ENCODE measurements at regions not wholly inside any gene's neighbourhood (a gene's known extent, or its start where the extent isn't known, plus 50 kb on each side); places are given as distances from the start of the nearest gene placed in this dataset.

DNA sequence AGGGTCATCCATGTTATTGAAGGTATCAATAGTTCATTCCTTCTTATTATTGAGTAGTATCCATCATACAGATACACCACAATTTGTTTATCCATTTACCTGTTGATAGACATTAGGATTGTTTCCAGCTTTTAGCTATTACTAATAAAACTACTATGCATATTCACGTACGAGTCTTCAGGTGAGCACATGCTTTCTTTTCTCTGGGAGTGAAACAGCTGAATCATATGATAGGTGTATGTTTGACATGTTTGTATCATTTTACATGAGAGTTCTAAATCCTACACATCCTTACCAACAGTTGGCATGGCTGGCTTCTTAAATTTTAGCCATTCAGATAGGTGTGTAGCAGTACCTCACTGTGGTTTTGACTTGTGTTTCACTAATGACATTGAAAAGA is 556.6 kb upstream of the DIPK2B start:
- TF ChIP-seq SREBF1 (IDR thresholded peaks at IDR 0.05; ENCODE audit: borderline replicate concordance, low read depth, low read length) (no peak), YY1 (IDR thresholded peaks at IDR 0.05; ENCODE audit: borderline replicate concordance in 1 of 3, control insufficient read depth in 1 of 3, extremely low read depth in 1 of 3, insufficient read depth in 3 of 3, insufficient read length in 1 of 3, insufficient replicate concordance in 2 of 3, low read depth in 1 of 3, low read length in 2 of 3) (no peak), MYNN (IDR thresholded peaks at IDR 0.05) (no peak), MYNN (CRISPR knock-in tag; IDR thresholded peaks at IDR 0.05) (no peak), KAT7 (CRISPR knock-in tag; IDR thresholded peaks at IDR 0.05; ENCODE audit: borderline replicate concordance) (no peak)
- TF ChIP-seq, protein P1, sequence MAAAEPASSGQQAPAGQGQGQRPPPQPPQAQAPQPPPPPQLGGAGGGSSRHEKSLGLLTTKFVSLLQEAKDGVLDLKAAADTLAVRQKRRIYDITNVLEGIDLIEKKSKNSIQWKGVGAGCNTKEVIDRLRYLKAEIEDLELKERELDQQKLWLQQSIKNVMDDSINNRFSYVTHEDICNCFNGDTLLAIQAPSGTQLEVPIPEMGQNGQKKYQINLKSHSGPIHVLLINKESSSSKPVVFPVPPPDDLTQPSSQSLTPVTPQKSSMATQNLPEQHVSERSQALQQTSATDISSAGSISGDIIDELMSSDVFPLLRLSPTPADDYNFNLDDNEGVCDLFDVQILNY (CRISPR knock-in tag; IDR thresholded peaks at IDR 0.05), result no peak
